ENCODE measurements at regions not wholly inside any gene's neighbourhood (a gene's known extent, or its start where the extent isn't known, plus 50 kb on each side); places are given as distances from the start of the nearest gene placed in this dataset.

DNA sequence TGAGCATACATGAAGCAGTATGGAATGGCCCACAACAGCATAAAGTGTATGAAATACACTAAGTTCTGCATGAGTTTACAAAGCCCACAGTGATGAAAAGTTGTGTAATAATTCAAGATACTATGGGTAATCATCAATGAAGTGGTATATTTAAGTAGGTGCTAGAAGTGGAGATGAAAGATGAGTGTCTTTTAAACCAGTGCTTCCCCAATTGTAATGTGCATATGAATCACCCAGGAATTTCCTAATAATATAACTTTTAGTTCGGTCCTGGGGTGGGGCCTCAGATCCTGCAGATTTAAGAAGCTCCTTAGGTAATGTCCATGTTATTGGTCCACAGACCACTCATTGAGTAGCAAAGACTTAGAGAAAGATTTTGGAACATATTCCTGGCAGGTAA lies 184.9 kb downstream of the DUSP10 start:
- TF ChIP-seq, protein P1, sequence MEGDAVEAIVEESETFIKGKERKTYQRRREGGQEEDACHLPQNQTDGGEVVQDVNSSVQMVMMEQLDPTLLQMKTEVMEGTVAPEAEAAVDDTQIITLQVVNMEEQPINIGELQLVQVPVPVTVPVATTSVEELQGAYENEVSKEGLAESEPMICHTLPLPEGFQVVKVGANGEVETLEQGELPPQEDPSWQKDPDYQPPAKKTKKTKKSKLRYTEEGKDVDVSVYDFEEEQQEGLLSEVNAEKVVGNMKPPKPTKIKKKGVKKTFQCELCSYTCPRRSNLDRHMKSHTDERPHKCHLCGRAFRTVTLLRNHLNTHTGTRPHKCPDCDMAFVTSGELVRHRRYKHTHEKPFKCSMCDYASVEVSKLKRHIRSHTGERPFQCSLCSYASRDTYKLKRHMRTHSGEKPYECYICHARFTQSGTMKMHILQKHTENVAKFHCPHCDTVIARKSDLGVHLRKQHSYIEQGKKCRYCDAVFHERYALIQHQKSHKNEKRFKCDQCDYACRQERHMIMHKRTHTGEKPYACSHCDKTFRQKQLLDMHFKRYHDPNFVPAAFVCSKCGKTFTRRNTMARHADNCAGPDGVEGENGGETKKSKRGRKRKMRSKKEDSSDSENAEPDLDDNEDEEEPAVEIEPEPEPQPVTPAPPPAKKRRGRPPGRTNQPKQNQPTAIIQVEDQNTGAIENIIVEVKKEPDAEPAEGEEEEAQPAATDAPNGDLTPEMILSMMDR (IDR thresholded peaks at IDR 0.05): no peak
- no peak for TF ChIP-seq POLR2A (IDR thresholded peaks at IDR 0.05)

Measured in body of pancreas (tissue), 4 donors.